HG03575 (cell line): ENCODE measurements at regions not wholly inside any gene's neighbourhood (a gene's known extent, or its start where the extent isn't known, plus 50 kb on each side); places are given as distances from the start of the nearest gene placed in this dataset.

Experiments used
- ATAC-seq: cut with Tn5 transposase; IDR thresholded peaks from one replicate; pipeline ENCODE4 v1.9.1; 2021; ENCODE audit not compliant: unreplicated experiment, insufficient number of reproducible peaks, low FRiP score; ENCODE audit errors: extremely low read depth

- no peak for ATAC-seq
Measured at GRCh38 chr21:39064325-39065012, 118.8 kb downstream of the PSMG1 start.

- no peak for ATAC-seq
Measured at GRCh38 chr21:39063517-39063916, 119.7 kb downstream of the PSMG1 start.

GRCh38 chr21:39062196-39062595 lies 121.1 kb downstream of the PSMG1 start:
- no peak for ATAC-seq

GRCh38 chr21:39061766-39062165 lies 121.5 kb downstream of the PSMG1 start:
- no peak for ATAC-seq

- ATAC-seq: no peak
Measured at GRCh38 chr21:39060485-39061083, 122.7 kb downstream of the PSMG1 start.

- ATAC-seq: no peak
Measured at GRCh38 chr21:39057121-39057520, 126.1 kb downstream of the PSMG1 start.

GRCh38 chr21:39056636-39057035 lies 126.6 kb downstream of the PSMG1 start:
- ATAC-seq: no peak

GRCh38 chr21:39055167-39055767 lies 128.0 kb downstream of the PSMG1 start:
- no peak for ATAC-seq

- ATAC-seq: no peak
Measured at GRCh38 chr21:39054066-39054465, 129.2 kb downstream of the PSMG1 start.

GRCh38 chr21:39053126-39053525 lies 130.1 kb downstream of the PSMG1 start:
- ATAC-seq: no peak

- ATAC-seq: no peak
Measured at GRCh38 chr21:39052718-39053117, 130.5 kb downstream of the PSMG1 start.

GRCh38 chr21:39051588-39051949 lies 131.7 kb downstream of the PSMG1 start:
- ATAC-seq: no peak

GRCh38 chr21:39050841-39051587 lies 132.2 kb downstream of the PSMG1 start:
- ATAC-seq: no peak

GRCh38 chr21:39048574-39048973 lies 134.7 kb downstream of the PSMG1 start:
- ATAC-seq: no peak

- no peak for ATAC-seq
Measured at GRCh38 chr21:39048064-39048463, 135.2 kb downstream of the PSMG1 start.

- ATAC-seq: no peak
Measured at GRCh38 chr21:39047046-39047445, 136.2 kb downstream of the PSMG1 start.

GRCh38 chr21:39046236-39046916 lies 136.9 kb downstream of the PSMG1 start:
- ATAC-seq: no peak

GRCh38 chr21:39041816-39042215 lies 141.4 kb downstream of the PSMG1 start:
- no peak for ATAC-seq

- no peak for ATAC-seq
Measured at GRCh38 chr21:39040494-39041110, 142.6 kb downstream of the PSMG1 start.
